ENCODE measurements at regions not wholly inside any gene's neighbourhood (a gene's known extent, or its start where the extent isn't known, plus 50 kb on each side); places are given as distances from the start of the nearest gene placed in this dataset.

- no peak for DNase-seq (ENCODE audit: low spot score)
- TF ChIP-seq CTCF (IDR thresholded peaks at IDR 0.05; ENCODE audit: extremely low read depth, missing control alignments): no peak
Measured at GRCh38 chr22:49067504-49067903, 760.2 kb downstream of the BRD1 start.

DNA sequence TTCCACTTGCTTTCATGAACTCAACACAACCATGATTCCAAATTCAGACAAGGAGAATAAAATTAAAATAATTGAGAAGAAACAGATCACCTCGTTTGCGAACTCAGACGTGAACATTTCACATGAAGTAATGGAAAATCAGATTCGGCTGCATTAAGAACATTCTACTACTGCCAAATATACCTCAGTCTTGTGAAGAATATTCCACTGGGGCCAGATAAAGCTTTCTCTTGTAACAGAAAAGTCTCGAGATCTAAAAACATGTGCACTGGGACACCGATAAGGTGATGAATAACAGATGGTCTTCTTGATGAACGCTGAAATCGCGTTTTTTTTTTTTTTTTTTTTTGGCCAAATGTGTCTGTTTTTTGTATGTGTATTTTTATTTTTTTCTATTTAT, 761.1 kb downstream of the BRD1 start:
- no peak for TF ChIP-seq CTCF (IDR thresholded peaks at IDR 0.05; ENCODE audit: extremely low read depth, missing control alignments)
- DNase-seq (ENCODE audit: low spot score): no peak

DNA sequence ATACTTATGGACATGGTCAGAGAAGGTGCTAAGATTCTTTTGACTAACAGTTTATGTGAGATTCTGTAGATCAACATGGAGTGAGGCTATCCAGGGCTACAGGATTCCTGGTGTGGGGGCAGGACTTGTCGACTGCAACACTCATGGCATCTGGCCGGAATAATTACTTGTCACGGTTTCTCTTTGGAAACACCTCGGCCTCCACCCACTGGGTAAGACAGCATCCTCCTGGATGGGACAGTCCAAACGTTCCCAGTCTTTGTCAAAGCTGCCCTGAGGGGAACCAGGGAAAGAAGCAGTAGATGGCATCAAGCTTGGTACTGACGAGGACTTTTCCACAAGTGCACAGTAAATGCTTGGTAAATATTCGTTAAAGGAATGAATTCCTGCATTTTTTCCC, 762.8 kb downstream of the BRD1 start:
- TF ChIP-seq CTCF (IDR thresholded peaks at IDR 0.05; ENCODE audit: extremely low read depth, missing control alignments): no peak

DNA sequence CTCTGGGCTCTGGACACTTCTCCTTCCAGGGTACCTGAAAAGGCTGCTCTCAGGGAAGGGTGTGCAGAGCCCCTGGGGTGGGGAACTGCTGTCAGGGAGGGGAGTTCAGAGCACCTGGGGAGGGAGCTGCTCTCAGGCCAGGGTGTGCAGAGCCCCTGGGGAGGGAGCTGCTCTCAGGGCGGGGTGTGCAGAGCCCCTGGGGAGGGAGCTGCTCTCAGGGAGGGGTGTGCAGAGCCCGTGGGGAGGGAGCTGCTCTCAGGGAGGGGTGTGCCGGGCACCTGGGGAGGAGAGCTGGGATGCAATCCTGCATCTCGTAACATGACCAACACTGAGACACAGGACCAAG, 764.2 kb downstream of the BRD1 start:
- DNase-seq (ENCODE audit: low spot score): no peak
- no peak for TF ChIP-seq CTCF (IDR thresholded peaks at IDR 0.05; ENCODE audit: extremely low read depth, missing control alignments)

More for the DNA sequence above, 762.8 kb downstream of the BRD1 start:
- no peak for DNase-seq (ENCODE audit: low spot score)

DNA sequence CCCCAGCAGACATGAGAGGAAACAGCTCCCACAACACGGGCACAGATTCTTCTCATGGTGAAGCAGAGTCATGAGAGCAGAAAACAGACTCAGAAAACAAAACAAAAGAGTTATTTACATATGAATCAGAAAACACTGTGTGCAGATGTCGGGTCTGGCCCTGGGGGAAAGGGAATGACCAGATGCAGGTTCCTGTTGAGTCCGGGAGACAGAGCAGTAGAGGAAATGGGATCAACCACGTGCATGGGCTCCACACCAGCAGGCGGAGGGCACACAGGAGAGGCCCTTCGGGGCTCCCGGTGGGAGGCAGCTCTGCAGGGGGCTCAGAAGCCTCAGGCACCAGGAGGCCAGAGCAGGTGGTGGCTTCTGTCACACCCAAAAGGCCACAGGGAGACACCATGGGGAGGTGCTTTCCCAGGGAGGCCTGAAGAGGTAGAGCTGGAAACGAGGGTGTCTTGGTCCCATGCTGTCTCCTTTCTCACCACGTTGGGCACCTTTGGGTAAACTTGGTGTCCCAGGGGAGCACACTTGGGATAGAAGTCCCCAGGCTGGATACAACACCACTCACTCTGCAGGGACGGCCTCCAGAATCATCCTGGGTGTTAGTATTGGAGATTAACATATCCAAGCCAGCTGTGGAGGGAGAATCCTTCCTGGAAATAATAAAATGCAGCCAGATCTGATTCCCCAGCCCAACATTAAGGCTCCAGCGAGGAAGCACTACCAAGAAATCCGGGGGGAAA, 764.7 kb downstream of the BRD1 start:
- DNase-seq (ENCODE audit: low spot score): no peak
- no peak for TF ChIP-seq CTCF (IDR thresholded peaks at IDR 0.05; ENCODE audit: extremely low read depth, missing control alignments)

- DNase-seq (ENCODE audit: low spot score): no peak
- no peak for TF ChIP-seq CTCF (IDR thresholded peaks at IDR 0.05; ENCODE audit: extremely low read depth, missing control alignments)
Measured at GRCh38 chr22:49062155-49062801, 765.4 kb downstream of the BRD1 start.

GRCh38 chr22:49057910-49058309, 769.8 kb downstream of the BRD1 start:
- TF ChIP-seq CTCF (IDR thresholded peaks at IDR 0.05; ENCODE audit: extremely low read depth, missing control alignments): no peak
- DNase-seq (ENCODE audit: low spot score): no peak

All from GM20000 (cell line).